Activated CD4-positive, alpha-beta T cell treated with anti-CD3 and anti-CD28 coated beads, Interleukin-2, Interleukin-4, amounts not matched to agents 100 ng/mL and 50 ng/mL, durations not matched to agents 16 hours and 8 hours (primary cell): ENCODE measurements at regions not wholly inside any gene's neighbourhood (a gene's known extent, or its start where the extent isn't known, plus 50 kb on each side); places are given as distances from the start of the nearest gene placed in this dataset.

Experiments used
- DNase-seq: peaks from one replicate; pipeline ENCODE4 v3.0.0-alpha.2; 2020; ENCODE audit warnings: low spot score

GRCh38 chr12:124395986-124396385, 101.1 kb downstream of the RFLNA start:
- no peak for DNase-seq

- no peak for DNase-seq
These were observed 100.4 kb downstream of the RFLNA start for GRCh38 chr12:124395284-124395752.

GRCh38 chr12:124394462-124395128, 99.7 kb downstream of the RFLNA start:
- DNase-seq: no peak

- no peak for DNase-seq
These were observed 98.9 kb downstream of the RFLNA start for GRCh38 chr12:124393831-124394230.

- DNase-seq: no peak
These were observed 98.5 kb downstream of the RFLNA start for GRCh38 chr12:124393414-124393790.

GRCh38 chr12:124392667-124393413, 97.9 kb downstream of the RFLNA start:
- DNase-seq: no peak

- DNase-seq: peak; percentile 9
These were observed 97.4 kb downstream of the RFLNA start for GRCh38 chr12:124392271-124392666.

- DNase-seq: peak; percentile 11
These were observed 96.7 kb downstream of the RFLNA start for GRCh38 chr12:124391340-124392261.

GRCh38 chr12:124390442-124391097, 95.7 kb downstream of the RFLNA start:
- DNase-seq: peak; percentile 6

GRCh38 chr12:124389725-124390441, 95.0 kb downstream of the RFLNA start:
- DNase-seq: no peak

GRCh38 chr12:124389138-124389724, 94.3 kb downstream of the RFLNA start:
- peak; percentile 39 for DNase-seq

- peak; percentile 22 for DNase-seq
These were observed 93.8 kb downstream of the RFLNA start for GRCh38 chr12:124388679-124389137.

GRCh38 chr12:124388038-124388671, 93.3 kb downstream of the RFLNA start:
- no peak for DNase-seq

- no peak for DNase-seq
These were observed 92.6 kb downstream of the RFLNA start for GRCh38 chr12:124387528-124387911.

GRCh38 chr12:124386661-124387527, 92.0 kb downstream of the RFLNA start:
- DNase-seq: no peak

GRCh38 chr12:124386059-124386458, 91.2 kb downstream of the RFLNA start:
- DNase-seq: no peak

GRCh38 chr12:124385219-124385969, 90.5 kb downstream of the RFLNA start:
- no peak for DNase-seq

- no peak for DNase-seq
These were observed 89.5 kb downstream of the RFLNA start for GRCh38 chr12:124384299-124384894.
